ENCODE measurements at regions not wholly inside any gene's neighbourhood (a gene's known extent, or its start where the extent isn't known, plus 50 kb on each side); places are given as distances from the start of the nearest gene placed in this dataset.

GRCh38 chr13:108087810-108088209 is 127.5 kb downstream of the LIG4 start:
- intact Hi-C loops (cut with DNase I, micrococcal nuclease), result no loop called here
- no peaks in the 10 kb centered on the region for H3K4me1 Mint-ChIP-seq (ENCODE audit: low read depth)
- POLR2A ChIA-PET, result no interaction called here

GRCh38 chr13:108086678-108087077 is 128.7 kb downstream of the LIG4 start:
- POLR2A ChIA-PET, result no interaction called here
- DNase-seq (no peak), ATAC-seq (ENCODE audit: poor library complexity) (no peak)
- H3K9me3 Mint-ChIP-seq, result no peaks in the 10 kb centered on the region
- H3K36me3 ChIP-seq (ENCODE audit: insufficient read depth, low read length), result no peaks in the 10 kb centered on the region
- no peak overlapping the region for H3K27ac ChIP-seq (ENCODE audit: low read depth in 1 of 2, low read length in 2 of 2)
- no peaks in the 10 kb centered on the region for H3K36me3 Mint-ChIP-seq (ENCODE audit: low read depth)
- H3K27ac Mint-ChIP-seq, result no peak overlapping the region
- no peaks in the 10 kb centered on the region for H3K27me3 ChIP-seq (ENCODE audit: control insufficient read depth in 1 of 2, insufficient read depth in 2 of 2, low read length in 2 of 2)
- no peak overlapping the region for H3K4me3 Mint-ChIP-seq
- no peak for TF ChIP-seq CTCF (IDR thresholded peaks at IDR 0.05)
- peaks cover 3% of the 10 kb centered on the region for H3K27me3 Mint-ChIP-seq
- no peaks in the 10 kb centered on the region for H3K4me1 Mint-ChIP-seq (ENCODE audit: low read depth)
- no peaks in the 10 kb centered on the region for H3K9me3 ChIP-seq (ENCODE audit: control insufficient read depth in 1 of 2, insufficient read depth in 1 of 2, low read length in 2 of 2)
- CTCF ChIA-PET, result no interaction called here
- intact Hi-C loops (cut with DNase I, micrococcal nuclease), result no loop called here
- H3K4me3 ChIP-seq (ENCODE audit: low read length), result no peak overlapping the region
- no peaks in the 10 kb centered on the region for H3K4me1 ChIP-seq (ENCODE audit: insufficient read depth, low read length)

More at GRCh38 chr13:108087810-108088209, 127.5 kb downstream of the LIG4 start:
- H3K27me3 Mint-ChIP-seq, result peaks cover 3% of the 10 kb centered on the region
- CTCF ChIA-PET, result interaction anchor here (0.8 kb wide), 1 partner anchor 228 kb away, joined by 3 read pairs; no protein-coding TSS in a partner anchor
- ATAC-seq (ENCODE audit: poor library complexity) (no peak), DNase-seq (no peak)
- no peaks in the 10 kb centered on the region for H3K9me3 Mint-ChIP-seq
- H3K36me3 ChIP-seq (ENCODE audit: insufficient read depth, low read length), result no peaks in the 10 kb centered on the region
- H3K4me3 Mint-ChIP-seq, result no peak overlapping the region
- no peak overlapping the region for H3K4me3 ChIP-seq (ENCODE audit: low read length)
- H3K27ac Mint-ChIP-seq, result no peak overlapping the region
- H3K36me3 Mint-ChIP-seq (ENCODE audit: low read depth), result no peaks in the 10 kb centered on the region
- H3K27me3 ChIP-seq (ENCODE audit: control insufficient read depth in 1 of 2, insufficient read depth in 2 of 2, low read length in 2 of 2), result no peaks in the 10 kb centered on the region
- no peaks in the 10 kb centered on the region for H3K9me3 ChIP-seq (ENCODE audit: control insufficient read depth in 1 of 2, insufficient read depth in 1 of 2, low read length in 2 of 2)
- no peaks in the 10 kb centered on the region for H3K4me1 ChIP-seq (ENCODE audit: insufficient read depth, low read length)
- TF ChIP-seq CTCF (IDR thresholded peaks at IDR 0.05), result no peak
- no peak overlapping the region for H3K27ac ChIP-seq (ENCODE audit: low read depth in 1 of 2, low read length in 2 of 2)

GRCh38 chr13:108084840-108085239 is 130.5 kb downstream of the LIG4 start:
- DNase-seq, result no peak
- Histone ChIP-seq H3K9me3 (ENCODE audit: control insufficient read depth in 1 of 2, insufficient read depth in 1 of 2, low read length in 2 of 2) (no peaks in the 10 kb centered on the region), H3K36me3 (ENCODE audit: insufficient read depth, low read length) (no peaks in the 10 kb centered on the region), H3K27ac (ENCODE audit: low read depth in 1 of 2, low read length in 2 of 2) (no peak overlapping the region), H3K4me1 (ENCODE audit: insufficient read depth, low read length) (no peaks in the 10 kb centered on the region), H3K4me3 (ENCODE audit: low read length) (no peak overlapping the region), H3K27me3 (ENCODE audit: control insufficient read depth in 1 of 2, insufficient read depth in 2 of 2, low read length in 2 of 2) (no peaks in the 10 kb centered on the region)
- Mint-ChIP-seq H3K9me3 (no peaks in the 10 kb centered on the region), H3K27me3 (peaks cover 3% of the 10 kb centered on the region), H3K4me3 (no peak overlapping the region), H3K36me3 (ENCODE audit: low read depth) (no peaks in the 10 kb centered on the region), H3K27ac (no peak overlapping the region), H3K4me1 (ENCODE audit: low read depth) (no peaks in the 10 kb centered on the region)
- no peak for TF ChIP-seq CTCF (IDR thresholded peaks at IDR 0.05)
- ATAC-seq (ENCODE audit: poor library complexity), result no peak
- intact Hi-C loops (cut with DNase I, micrococcal nuclease), result no loop called here
- CTCF ChIA-PET, result no interaction called here
- POLR2A ChIA-PET, result no interaction called here

Data from CD4-positive, alpha-beta T cell (primary cell).